ENCODE measurements at regions not wholly inside any gene's neighbourhood (a gene's known extent, or its start where the extent isn't known, plus 50 kb on each side); places are given as distances from the start of the nearest gene placed in this dataset.

GRCh38 chr18:6520901-6521300 is 106.2 kb upstream of the L3MBTL4 start:
- Histone ChIP-seq H3K27ac (no peak overlapping the region), H3K9me3 (peaks cover 0 to 20% (median 7%) of the 10 kb centered on the region in 12 donors), H3K36me3 (no peaks in the 10 kb centered on the region), H3K4me1 (no peaks in the 10 kb centered on the region), H3K27me3 (no peaks in the 10 kb centered on the region), H3K4me3 (no peak overlapping the region)
- no peak for ATAC-seq
- intact Hi-C loops (cut with DNase I), result no loop called here
- DNase-seq, result no peak
- TF ChIP-seq CTCF (IDR thresholded peaks at IDR 0.05) (no peak), POLR2A (IDR thresholded peaks at IDR 0.05) (no peak)

GRCh38 chr18:6521803-6522418 is 107.2 kb upstream of the L3MBTL4 start:
- H3K4me3 ChIP-seq, result no peak overlapping the region
- H3K27me3 ChIP-seq, result no peaks in the 10 kb centered on the region
- intact Hi-C loops (cut with DNase I), result no loop called here
- 52 to 75% (median 68%) methylated on average over 1 of the region's 1 CpG for WGBS, 4 donors
- H3K36me3 ChIP-seq, result no peaks in the 10 kb centered on the region
- TF ChIP-seq POLR2A (IDR thresholded peaks at IDR 0.05) (no peak), CTCF (IDR thresholded peaks at IDR 0.05) (peak; percentile 31 to 70 (median 47))
- no peaks in the 10 kb centered on the region for H3K4me1 ChIP-seq
- DNase-seq (no peak), ATAC-seq (no peak)
- H3K27ac ChIP-seq, result no peak overlapping the region
- H3K9me3 ChIP-seq, result peaks cover 0 to 17% (median 5%) of the 10 kb centered on the region in 12 donors

- intact Hi-C loops (cut with DNase I), result no loop called here
- Histone ChIP-seq H3K4me3 (no peak overlapping the region), H3K27ac (no peak overlapping the region), H3K9me3 (peaks cover 0 to 15% (median 2%) of the 10 kb centered on the region in 12 donors), H3K36me3 (no peaks in the 10 kb centered on the region), H3K4me1 (no peaks in the 10 kb centered on the region), H3K27me3 (no peaks in the 10 kb centered on the region)
- ATAC-seq (no peak), DNase-seq (no peak)
- 27 to 37% (median 31%) methylated on average over 2 of the region's 2 CpGs for WGBS, 4 donors
- TF ChIP-seq CTCF (IDR thresholded peaks at IDR 0.05), result no peak
- no peak for TF ChIP-seq POLR2A (IDR thresholded peaks at IDR 0.05)
Observed at GRCh38 chr18:6525604-6526003, 110.9 kb upstream of the L3MBTL4 start.

GRCh38 chr18:6537475-6537874 is 122.8 kb upstream of the L3MBTL4 start:
- no peaks in the 10 kb centered on the region for H3K27me3 ChIP-seq
- no peak for TF ChIP-seq CTCF (IDR thresholded peaks at IDR 0.05)
- no peak for TF ChIP-seq POLR2A (IDR thresholded peaks at IDR 0.05)
- no peak for ATAC-seq
- intact Hi-C loops (cut with DNase I), result loop anchor here in 1 of 10 donors (10.0 kb wide), 1 partner anchor 63 kb away; no protein-coding TSS in a partner anchor
- H3K27ac ChIP-seq, result no peak overlapping the region
- H3K36me3 ChIP-seq, result no peaks in the 10 kb centered on the region
- WGBS, 4 donors, result 27 to 42% (median 37%) methylated on average over 1 of the region's 1 CpG
- H3K4me1 ChIP-seq, result no peaks in the 10 kb centered on the region
- no peak for DNase-seq
- H3K9me3 ChIP-seq, result no peaks in the 10 kb centered on the region
- H3K4me3 ChIP-seq, result peak overlapping the region in 1 of 12 donors; percentile 19
